OCI-LY1 (cell line): ENCODE measurements at regions not wholly inside any gene's neighbourhood (a gene's known extent, or its start where the extent isn't known, plus 50 kb on each side); places are given as distances from the start of the nearest gene placed in this dataset.

Experiments used
- H2AFZ ChIP-seq: fragments of 200-600 bp; sonication (generic), shearing (Covaris generic); 2 replicates; pipeline ENCODE4 v1.6.0; 2014; ENCODE audit warnings: antibody characterized with exemption, mild to moderate bottlenecking, low read length
- H3F3A ChIP-seq: fragments of 200-600 bp; sonication (generic), shearing (Covaris generic); 2 replicates; pipeline ENCODE4 v1.6.0; 2014; ENCODE audit warnings: mild to moderate bottlenecking, antibody characterized with exemption, low read length, moderate library complexity; ENCODE audit not compliant: insufficient read depth
- H3K27ac ChIP-seq: fragments of 200-600 bp; sonication (generic); 2 replicates; pipeline ENCODE4 v1.5.1; 2014; ENCODE audit warnings: low read length, mixed run types, mild to moderate bottlenecking, low read depth; ENCODE audit not compliant: poor library complexity, severe bottlenecking
- H3K27me3 ChIP-seq: fragments of 200-600 bp; sonication (generic); 2 replicates; pipeline ENCODE4 v1.6.0; 2014; ENCODE audit warnings: antibody characterized with exemption, mild to moderate bottlenecking, low read length, moderate library complexity; ENCODE audit not compliant: insufficient read depth
- H3K36me3 ChIP-seq: fragments of 200-600 bp; sonication (generic); 2 replicates; pipeline ENCODE4 v1.6.1; 2014; ENCODE audit warnings: mild to moderate bottlenecking, antibody characterized with exemption, low read length, moderate library complexity, mixed read lengths; ENCODE audit not compliant: insufficient read depth
- H3K4me1 ChIP-seq: fragments of 200-600 bp; sonication (generic); 2 replicates; pipeline ENCODE4 v1.5.1; 2014; ENCODE audit warnings: mild to moderate bottlenecking, low read length, moderate library complexity; ENCODE audit not compliant: insufficient read depth, severe bottlenecking
- H3K4me2 ChIP-seq: fragments of 200-600 bp; sonication (generic), shearing (Covaris generic); 2 replicates; pipeline ENCODE4 v1.6.1; 2014; ENCODE audit warnings: low read length
- H3K4me3 ChIP-seq: fragments of 200-600 bp; sonication (generic); 2 replicates; pipeline ENCODE4 v1.5.1; 2014; ENCODE audit warnings: low read length, low read depth, mild to moderate bottlenecking, mixed read lengths; ENCODE audit not compliant: poor library complexity, severe bottlenecking
- H3K79me2 ChIP-seq: fragments of 200-600 bp; shearing (Covaris generic); 2 replicates; pipeline ENCODE4 v1.6.1; 2016; ENCODE audit warnings: mixed run types, low read length, mixed read lengths; ENCODE audit not compliant: insufficient read depth
- H3K9ac ChIP-seq: fragments of 200-600 bp; sonication (generic), shearing (Covaris generic); 2 replicates; pipeline ENCODE4 v1.6.1; 2014; ENCODE audit warnings: mild to moderate bottlenecking, low read length, mixed read lengths
- H3K9me2 ChIP-seq: fragments of 200-600 bp; sonication (generic), shearing (Covaris generic); 2 replicates; pipeline ENCODE4 v1.6.1; 2014; ENCODE audit warnings: low read depth, mild to moderate bottlenecking, low read length, mixed read lengths
- H3K9me3 ChIP-seq: fragments of 200-600 bp; shearing (Covaris generic); 2 replicates; pipeline ENCODE4 v1.6.1; 2014; ENCODE audit warnings: low read length, mixed read lengths
- H4K20me1 ChIP-seq: fragments of 200-600 bp; sonication (generic), shearing (Covaris generic); 2 replicates; pipeline ENCODE4 v1.6.0; 2016; ENCODE audit warnings: mild to moderate bottlenecking, low read length; ENCODE audit not compliant: insufficient read depth
- CTCF ChIP-seq: fragments of 200-600 bp; sonication (generic), shearing (Covaris generic); IDR thresholded peaks from 2 replicates; pipeline ENCODE4 v1.5.1; 2017; ENCODE audit warnings: mild to moderate bottlenecking, antibody characterized with exemption, low read length, moderate library complexity, mixed read lengths
- EZH2 ChIP-seq: fragments of 200-600 bp; sonication (generic), shearing (Covaris generic); IDR thresholded peaks from 2 replicates; pipeline ENCODE4 v1.8.0; 2017; ENCODE audit warnings: borderline replicate concordance, mixed run types, mild to moderate bottlenecking, antibody characterized with exemption, low read length, moderate library complexity, mixed read lengths

GRCh38 chr1:192005976-192006375, 152.3 kb upstream of the RGS18 start:
- TF ChIP-seq CTCF = no peak
- no peak for TF ChIP-seq EZH2

GRCh38 chr1:192008281-192008825, 149.9 kb upstream of the RGS18 start:
- TF ChIP-seq EZH2 (no peak), CTCF (no peak)
- Histone ChIP-seq H3K27me3 (no peaks in the 10 kb centered on the region), H3K9me2 (no peaks in the 10 kb centered on the region), H3K9me3 (no peaks in the 10 kb centered on the region), H2AFZ (no peak overlapping the region), H3F3A (no peaks in the 10 kb centered on the region), H3K36me3 (no peaks in the 10 kb centered on the region), H3K4me1 (no peaks in the 10 kb centered on the region), H3K4me2 (no peak overlapping the region), H4K20me1 (no peaks in the 10 kb centered on the region), H3K4me3 (no peak overlapping the region), H3K27ac (no peak overlapping the region), H3K79me2 (no peaks in the 10 kb centered on the region), H3K9ac (no peak overlapping the region)

More at GRCh38 chr1:192005976-192006375, 152.3 kb upstream of the RGS18 start:
- Histone ChIP-seq H3F3A (no peaks in the 10 kb centered on the region), H3K27me3 (no peaks in the 10 kb centered on the region), H3K9ac (no peak overlapping the region), H3K9me3 (no peaks in the 10 kb centered on the region), H2AFZ (no peak overlapping the region), H3K79me2 (no peaks in the 10 kb centered on the region), H3K4me1 (no peaks in the 10 kb centered on the region), H3K4me2 (no peak overlapping the region), H3K27ac (no peak overlapping the region), H3K36me3 (no peaks in the 10 kb centered on the region), H3K9me2 (no peaks in the 10 kb centered on the region), H4K20me1 (no peaks in the 10 kb centered on the region), H3K4me3 (no peak overlapping the region)

- Histone ChIP-seq H3K4me1 (no peaks in the 10 kb centered on the region), H4K20me1 (no peaks in the 10 kb centered on the region), H3F3A (no peaks in the 10 kb centered on the region), H3K4me3 (no peak overlapping the region), H3K79me2 (no peaks in the 10 kb centered on the region), H3K9me2 (no peaks in the 10 kb centered on the region), H3K9me3 (no peaks in the 10 kb centered on the region), H3K27me3 (no peaks in the 10 kb centered on the region), H3K36me3 (no peaks in the 10 kb centered on the region), H3K27ac (no peak overlapping the region), H2AFZ (no peak overlapping the region), H3K4me2 (no peak overlapping the region), H3K9ac (no peak overlapping the region)
- TF ChIP-seq CTCF (no peak), EZH2 (no peak)
Measured at GRCh38 chr1:192010406-192010805, 147.9 kb upstream of the RGS18 start.
